D721Med (cell line): ENCODE measurements at regions not wholly inside any gene's neighbourhood (a gene's known extent, or its start where the extent isn't known, plus 50 kb on each side); places are given as distances from the start of the nearest gene placed in this dataset.

Experiments
- DNase-seq: peaks from one replicate; pipeline ENCODE4 v3.0.0; 2011; ENCODE audit warnings: low spot score; ENCODE audit not compliant: insufficient read length
- FAIRE-seq: peaks from 2 replicates; lab custom pipeline; 2011; peaks lifted over from hg19 to GRCh38; lab: Jason Lieb, UNC
- TF ChIP-seq, protein P1 (sequence below): IDR thresholded peaks from 2 replicates; pipeline ENCODE4 v1.5.1; 2012; ENCODE audit warnings: mild to moderate bottlenecking, control low read depth; ENCODE audit not compliant: insufficient read depth; ENCODE audit errors: missing control alignments

- FAIRE-seq (no peak), DNase-seq (no peak)
- TF ChIP-seq, protein P1, sequence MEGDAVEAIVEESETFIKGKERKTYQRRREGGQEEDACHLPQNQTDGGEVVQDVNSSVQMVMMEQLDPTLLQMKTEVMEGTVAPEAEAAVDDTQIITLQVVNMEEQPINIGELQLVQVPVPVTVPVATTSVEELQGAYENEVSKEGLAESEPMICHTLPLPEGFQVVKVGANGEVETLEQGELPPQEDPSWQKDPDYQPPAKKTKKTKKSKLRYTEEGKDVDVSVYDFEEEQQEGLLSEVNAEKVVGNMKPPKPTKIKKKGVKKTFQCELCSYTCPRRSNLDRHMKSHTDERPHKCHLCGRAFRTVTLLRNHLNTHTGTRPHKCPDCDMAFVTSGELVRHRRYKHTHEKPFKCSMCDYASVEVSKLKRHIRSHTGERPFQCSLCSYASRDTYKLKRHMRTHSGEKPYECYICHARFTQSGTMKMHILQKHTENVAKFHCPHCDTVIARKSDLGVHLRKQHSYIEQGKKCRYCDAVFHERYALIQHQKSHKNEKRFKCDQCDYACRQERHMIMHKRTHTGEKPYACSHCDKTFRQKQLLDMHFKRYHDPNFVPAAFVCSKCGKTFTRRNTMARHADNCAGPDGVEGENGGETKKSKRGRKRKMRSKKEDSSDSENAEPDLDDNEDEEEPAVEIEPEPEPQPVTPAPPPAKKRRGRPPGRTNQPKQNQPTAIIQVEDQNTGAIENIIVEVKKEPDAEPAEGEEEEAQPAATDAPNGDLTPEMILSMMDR: no peak
Measured at GRCh38 chr4:32423267-32423666, 1703.1 kb downstream of the PCDH7 start.

GRCh38 chr4:32425243-32425642 lies 1705.1 kb downstream of the PCDH7 start:
- no peak for DNase-seq
- FAIRE-seq: no peak
- TF ChIP-seq, protein P1: no peak

DNA sequence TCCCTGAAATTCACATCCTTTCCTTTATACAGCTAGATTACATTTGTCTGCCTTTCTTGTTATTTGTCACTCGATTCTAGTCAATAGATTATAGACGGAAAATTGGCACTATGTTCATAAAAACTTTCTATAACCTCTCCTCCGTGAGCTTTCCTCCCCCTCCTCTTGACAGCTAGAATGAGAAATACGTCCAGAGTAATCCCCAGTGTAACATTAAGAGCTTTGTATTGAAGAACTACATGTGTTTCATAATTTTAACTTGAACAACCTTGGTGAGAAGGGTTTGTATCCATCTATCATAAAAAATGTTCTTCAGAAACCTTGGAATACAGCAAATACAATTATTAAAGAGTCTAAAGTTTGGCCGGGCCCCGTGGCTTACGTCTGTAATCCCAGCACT lies 1707.4 kb downstream of the PCDH7 start:
- FAIRE-seq: no peak
- no peak for DNase-seq
- TF ChIP-seq, protein P1: no peak

DNA sequence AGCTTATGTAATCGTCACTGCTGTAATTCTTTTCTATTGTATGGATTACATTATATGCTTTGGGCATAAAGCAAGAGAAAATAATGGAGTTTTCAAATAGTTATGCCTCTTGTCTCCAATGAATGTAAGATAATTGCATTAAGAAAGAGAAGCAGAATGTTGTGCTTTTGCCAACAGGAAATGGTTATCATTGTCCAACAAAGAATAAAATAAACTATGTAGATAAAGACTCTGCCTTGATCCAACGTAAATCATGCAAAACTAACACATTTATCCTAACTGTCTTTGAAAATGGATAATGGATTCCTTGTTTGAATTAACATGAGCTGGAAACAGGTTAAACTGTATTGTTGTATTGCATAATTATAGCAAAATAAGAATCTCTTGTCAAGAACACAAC lies 1709.0 kb downstream of the PCDH7 start:
- FAIRE-seq (peak; percentile 16), DNase-seq (no peak)
- TF ChIP-seq, protein P1: no peak

DNA sequence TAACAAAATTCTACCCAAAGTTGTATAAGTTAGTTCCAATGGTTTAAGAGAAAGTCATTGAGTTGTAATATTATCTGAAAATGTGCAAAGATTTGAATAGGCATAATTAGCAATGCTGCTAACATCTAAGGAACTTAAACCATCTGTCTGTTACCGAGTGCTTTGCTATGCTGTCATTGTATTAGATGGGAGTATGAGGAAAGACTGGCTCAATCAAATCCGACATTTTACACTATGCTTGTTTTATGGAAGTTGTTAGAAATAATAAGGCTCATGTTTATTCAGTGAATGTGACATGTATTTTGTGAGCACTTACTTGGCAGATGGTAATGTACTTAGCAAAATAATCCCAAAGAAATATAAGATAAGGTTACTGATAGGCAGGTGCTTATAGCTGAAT lies 1715.1 kb downstream of the PCDH7 start:
- peak; percentile 94 for FAIRE-seq
- no peak for DNase-seq
- TF ChIP-seq, protein P1: no peak

DNA sequence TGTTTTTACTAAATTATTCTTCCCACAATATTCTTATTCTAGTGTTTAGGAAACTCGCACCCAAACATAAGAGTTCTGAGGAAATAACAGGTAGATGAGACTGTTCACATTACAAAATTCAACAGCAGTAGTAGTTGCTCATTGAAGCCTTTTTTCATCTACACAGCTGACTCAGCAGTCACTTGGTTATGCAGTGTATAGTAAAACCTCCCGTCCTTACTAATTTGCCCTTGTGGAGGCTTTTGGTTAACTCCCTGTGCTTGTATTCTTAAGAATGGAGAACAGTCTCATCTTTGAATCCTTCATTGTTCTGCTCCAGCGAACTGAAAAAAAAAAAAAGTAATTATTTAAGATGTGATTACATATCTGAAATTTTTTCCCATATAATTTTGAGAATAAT lies 1716.6 kb downstream of the PCDH7 start:
- FAIRE-seq (no peak), DNase-seq (no peak)
- TF ChIP-seq, protein P1: no peak

- TF ChIP-seq, protein P1: no peak
- DNase-seq: no peak
- peak; percentile 98 for FAIRE-seq
Measured at GRCh38 chr4:32440391-32440790, 1720.2 kb downstream of the PCDH7 start.
